SK-N-MC (cell line): ENCODE measurements at regions not wholly inside any gene's neighbourhood (a gene's known extent, or its start where the extent isn't known, plus 50 kb on each side); places are given as distances from the start of the nearest gene placed in this dataset.

ENCODE experiments used
- EZH2 ChIP-seq: fragments of 200-600 bp; sonication (generic); IDR thresholded peaks from one replicate; pipeline ENCODE4 v1.6.1; 2017; ENCODE audit warnings: antibody characterized with exemption
- FOXP2 ChIP-seq: optimal IDR thresholded peaks from 2 replicates; pipeline ENCODE3; 2011; ENCODE audit warnings: mild to moderate bottlenecking, moderate library complexity; ENCODE audit not compliant: insufficient read depth; ENCODE audit errors: extremely low read length, control extremely low read depth
- POLR2AphosphoS5 ChIP-seq: IDR thresholded peaks from 2 replicates; pipeline ENCODE4 v1.6.1; 2012; ENCODE audit warnings: mild to moderate bottlenecking, low read depth, low read length, borderline replicate concordance

DNA sequence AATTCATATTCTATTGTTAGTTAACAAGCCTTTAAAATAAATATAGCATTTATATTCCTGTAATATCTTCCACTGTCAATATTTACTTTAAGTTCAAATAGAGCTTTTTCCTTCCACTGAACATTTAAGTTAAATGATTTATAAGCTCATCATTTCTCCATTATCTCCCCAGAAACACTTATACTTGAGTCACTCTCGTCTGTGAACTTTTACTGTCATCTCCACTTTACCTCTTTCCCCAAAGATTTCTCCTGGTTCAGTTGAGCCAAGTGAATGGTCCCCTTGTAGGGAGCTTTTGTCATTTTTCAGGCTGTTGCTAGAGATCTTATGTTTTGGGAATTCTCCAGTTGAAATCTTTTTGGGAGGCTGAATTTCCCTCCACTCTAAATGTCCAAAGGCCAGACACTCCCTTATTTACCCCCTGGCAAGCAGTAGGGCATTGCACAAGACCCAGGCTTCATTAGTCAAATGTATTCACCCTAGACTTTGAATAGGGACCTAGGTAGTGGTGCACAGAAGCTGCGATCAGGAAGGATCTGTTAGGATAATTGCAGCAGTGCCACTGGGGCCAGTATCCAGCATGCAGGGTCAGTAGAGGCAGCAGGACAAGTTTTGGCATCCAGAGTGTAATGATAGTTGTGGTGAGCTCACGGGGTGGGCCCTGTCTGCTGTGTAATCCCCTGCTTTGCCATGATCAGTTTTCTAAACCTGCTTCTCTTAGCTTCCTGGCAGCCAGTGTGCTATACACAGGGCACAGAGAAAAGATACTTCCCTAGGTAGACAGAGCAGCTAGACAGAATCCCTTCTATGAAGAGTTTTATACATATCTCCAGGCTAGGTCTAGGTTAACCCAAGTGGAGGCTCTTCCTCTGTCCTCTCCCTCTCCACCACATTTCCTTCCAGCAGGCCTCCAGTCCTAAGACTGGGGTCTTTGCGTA lies 356.5 kb upstream of the SLCO3A1 start:
- TF ChIP-seq POLR2AphosphoS5 (no peak), EZH2 (no peak), FOXP2 (no peak)
